ENCODE measurements at regions not wholly inside any gene's neighbourhood (a gene's known extent, or its start where the extent isn't known, plus 50 kb on each side); places are given as distances from the start of the nearest gene placed in this dataset.
"Not testable (repeated sequence)": the region's sequence is repeated elsewhere in the genome, so short reads cannot be mapped to it uniquely, and the experiment has no call there.

DNA sequence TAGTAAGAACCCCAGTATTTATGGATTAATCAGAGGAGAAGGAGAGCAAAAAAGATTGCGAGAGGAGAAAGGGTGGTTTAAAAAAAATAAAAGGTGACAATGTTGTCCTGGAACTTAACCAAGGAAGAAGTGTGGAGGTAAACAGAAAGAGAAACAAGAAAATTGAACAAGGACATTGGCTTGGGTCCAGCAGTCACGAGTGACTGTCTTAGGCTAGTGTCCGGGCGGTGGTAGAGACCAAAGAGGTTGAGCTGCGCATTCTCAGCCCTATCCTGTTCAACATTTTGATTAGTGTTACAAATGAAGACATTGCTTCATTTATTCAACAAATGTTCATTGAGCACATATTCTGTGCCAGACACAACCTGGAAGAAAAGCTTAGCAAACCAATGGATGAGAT lies 329.9 kb downstream of the FGFR2 start:
- ATAC-seq (no peak), DNase-seq (ENCODE audit: missing footprints) (no peak)
- intact Hi-C loops (cut with DNase I): no loop called here

DNA sequence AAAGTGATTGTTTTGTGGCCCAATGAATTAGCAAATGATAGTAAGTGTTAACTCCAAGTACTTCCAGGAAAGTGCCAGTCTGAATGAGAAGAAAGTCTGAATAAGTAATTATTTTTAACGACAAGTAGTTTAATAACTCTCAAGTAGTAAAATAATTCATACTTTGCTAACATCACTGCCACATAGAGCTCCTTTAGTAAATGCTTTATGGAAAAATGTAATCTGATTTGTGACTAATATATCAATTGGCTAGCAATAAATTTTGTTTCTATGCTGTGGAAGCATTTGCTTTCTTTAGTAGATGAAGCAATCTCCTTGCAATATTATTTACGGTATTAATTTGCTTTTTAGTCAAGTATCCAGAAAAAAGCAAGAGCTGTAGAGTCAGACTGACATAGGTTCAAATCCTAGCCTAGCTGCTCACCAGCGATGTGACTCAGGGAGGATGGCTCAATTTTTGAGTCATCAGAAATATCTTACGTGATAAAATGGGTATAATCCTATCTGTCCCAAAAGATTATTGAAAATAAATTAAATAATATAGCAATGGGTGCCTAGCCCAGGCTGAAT lies 329.3 kb downstream of the FGFR2 start:
- ATAC-seq: no peak
- no peak for DNase-seq (ENCODE audit: missing footprints)
- intact Hi-C loops (cut with DNase I): no loop called here

DNA sequence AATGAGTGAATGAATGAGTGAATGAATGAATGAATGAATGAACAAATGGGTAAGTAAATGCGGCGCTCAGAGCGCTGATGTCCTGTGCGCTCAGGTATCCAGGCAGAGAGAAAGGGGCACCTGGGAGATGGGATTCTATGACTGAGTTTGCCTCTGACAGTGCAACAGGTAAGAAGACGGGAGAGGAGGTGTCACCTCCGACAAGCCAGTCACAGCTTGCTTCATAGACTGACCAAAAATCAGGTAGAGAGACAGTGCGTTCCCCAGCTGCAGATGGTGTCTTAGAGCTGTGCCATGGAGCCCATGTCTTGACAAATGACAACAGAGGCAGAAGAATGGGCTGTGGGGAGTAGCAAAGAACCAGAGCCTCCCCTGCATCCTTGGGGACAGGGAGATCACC lies 327.3 kb downstream of the FGFR2 start:
- ATAC-seq: no peak
- intact Hi-C loops (cut with DNase I): no loop called here
- DNase-seq (ENCODE audit: missing footprints): no peak

DNA sequence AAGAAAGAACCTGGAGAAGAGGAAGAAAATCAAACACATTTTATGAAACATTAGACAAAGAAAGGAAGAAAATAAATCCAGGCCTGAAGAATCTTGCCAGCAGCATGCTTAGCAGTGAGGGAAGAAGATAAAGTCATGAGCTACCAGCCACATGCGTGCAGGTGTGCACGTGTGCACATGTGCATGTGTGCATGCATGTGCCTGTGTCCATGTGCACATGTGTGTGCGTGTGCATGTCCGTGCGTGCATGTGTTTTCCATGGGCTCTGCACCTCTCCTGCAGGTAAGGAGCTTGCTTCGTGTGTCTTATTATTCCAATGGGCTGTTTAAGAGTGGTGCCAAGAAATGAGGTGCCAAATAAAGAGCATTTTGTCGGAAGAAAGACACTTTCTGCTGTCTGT lies 322.2 kb downstream of the FGFR2 start:
- intact Hi-C loops (cut with DNase I): no loop called here
- ATAC-seq (no peak), DNase-seq (ENCODE audit: missing footprints) (no peak)

DNA sequence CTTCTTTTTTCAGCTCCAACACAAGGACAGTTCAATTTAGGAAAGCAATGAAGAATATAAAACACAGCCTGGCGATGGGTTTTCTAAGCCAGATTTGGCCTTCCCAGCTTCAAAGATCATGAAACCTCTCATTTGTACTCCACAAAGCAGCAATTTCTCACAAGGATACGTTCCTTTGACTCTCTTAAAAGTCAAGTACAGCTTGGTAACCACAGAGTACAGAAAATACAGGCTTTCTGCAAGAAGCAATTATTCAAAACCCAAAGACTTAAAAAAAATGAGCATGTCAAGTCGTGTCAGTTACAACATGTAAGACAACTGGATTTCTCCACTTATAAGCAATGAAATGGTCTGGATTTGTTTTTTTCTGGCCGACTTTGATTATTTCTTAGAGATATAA lies 321.4 kb downstream of the FGFR2 start:
- no peak for DNase-seq (ENCODE audit: missing footprints)

DNA sequence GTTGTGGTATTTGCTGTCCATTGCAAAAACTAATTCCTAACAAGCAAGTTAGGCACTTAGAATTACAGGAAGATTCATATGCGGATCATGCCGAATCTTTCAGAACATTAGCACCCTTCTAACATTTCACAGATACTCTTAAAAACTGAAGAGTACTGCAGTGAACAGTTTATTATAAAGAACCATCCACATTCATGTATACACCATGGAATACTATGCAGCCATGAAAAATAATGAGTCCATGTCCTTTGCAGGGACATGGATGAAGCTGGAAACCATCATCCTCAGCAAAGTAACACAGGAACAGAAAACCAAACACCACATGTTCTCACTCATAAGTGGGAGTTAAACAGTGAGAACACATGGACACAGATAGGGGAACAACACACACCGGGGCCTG lies 319.9 kb downstream of the FGFR2 start:
- DNase-seq (ENCODE audit: missing footprints); intact Hi-C loops (cut with DNase I); ATAC-seq: not testable (repeated sequence)

More for the DNA sequence above, 321.4 kb downstream of the FGFR2 start:
- no peak for ATAC-seq
- intact Hi-C loops (cut with DNase I): no loop called here

DNA sequence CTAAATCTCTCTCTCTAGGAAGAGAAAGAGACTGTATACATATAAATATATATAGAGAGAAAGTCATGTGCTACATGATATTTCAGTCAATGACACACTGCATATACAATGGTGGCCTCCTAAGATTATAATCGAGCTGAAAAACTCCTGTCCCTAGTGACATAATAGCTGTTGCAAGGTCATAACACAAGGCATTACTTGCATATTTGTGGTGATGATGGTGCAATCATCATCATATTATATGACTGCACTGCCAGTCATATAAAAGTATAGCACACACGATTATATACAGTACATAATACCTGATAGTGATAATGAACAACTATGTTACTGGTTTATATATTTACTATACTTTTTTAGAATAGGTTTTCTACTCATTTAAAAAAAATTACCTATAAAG lies 316.7 kb downstream of the FGFR2 start:
- DNase-seq (ENCODE audit: missing footprints): no peak
- intact Hi-C loops (cut with DNase I): no loop called here
- no peak for ATAC-seq

DNA sequence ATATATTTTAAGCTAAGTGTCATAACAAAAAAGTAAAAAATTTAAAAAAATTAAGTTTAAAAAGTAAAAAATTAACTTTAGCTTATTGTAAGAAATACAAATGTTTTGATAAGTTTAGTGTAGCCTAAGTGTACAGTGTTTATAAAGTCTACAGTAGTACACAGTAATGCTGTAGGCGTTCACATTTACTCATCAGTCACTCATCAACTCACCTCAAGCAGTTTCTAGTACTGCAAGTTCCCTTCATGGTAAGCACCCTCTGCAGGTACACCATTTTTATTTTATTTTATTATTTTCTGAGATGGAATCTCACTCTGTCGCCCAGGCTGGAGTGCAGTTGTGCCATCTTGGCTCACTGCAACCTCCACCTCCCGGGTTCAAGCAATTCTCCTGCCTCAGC lies 316.0 kb downstream of the FGFR2 start:
- no peak for ATAC-seq
- intact Hi-C loops (cut with DNase I): no loop called here
- no peak for DNase-seq (ENCODE audit: missing footprints)

DNA sequence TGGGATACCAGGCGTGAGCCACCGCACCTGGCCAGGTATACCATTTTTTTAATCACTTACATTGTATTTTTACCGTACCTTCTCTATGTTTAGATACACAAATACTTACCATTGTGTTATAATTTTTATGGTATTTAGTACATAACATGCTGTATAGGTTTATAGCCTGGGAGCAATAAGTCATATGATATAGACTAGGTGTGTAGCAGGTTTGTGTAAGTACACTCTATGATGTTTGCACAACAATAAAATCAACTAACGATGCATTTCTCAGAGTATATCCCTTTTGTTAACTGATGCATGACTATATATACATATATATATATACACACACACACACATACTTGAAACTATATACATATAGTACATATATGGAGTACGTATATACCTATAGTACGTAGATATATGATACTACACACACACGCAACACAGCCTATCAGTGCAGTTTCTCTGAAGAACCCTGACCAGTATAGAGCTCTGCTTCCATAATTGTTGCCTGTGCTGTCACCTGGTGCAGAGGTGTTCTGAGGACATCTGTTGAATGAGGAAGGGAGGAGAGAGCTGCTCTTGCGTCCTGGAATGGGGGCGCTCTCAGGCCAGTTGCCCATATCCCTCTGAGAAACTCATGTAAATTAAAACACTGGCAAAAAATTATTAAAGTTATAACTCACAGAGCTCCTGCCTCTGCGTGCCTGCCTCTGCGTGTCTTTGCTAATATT lies 315.3 kb downstream of the FGFR2 start:
- intact Hi-C loops (cut with DNase I): no loop called here
- DNase-seq (ENCODE audit: missing footprints) (no peak), ATAC-seq (no peak)

DNA sequence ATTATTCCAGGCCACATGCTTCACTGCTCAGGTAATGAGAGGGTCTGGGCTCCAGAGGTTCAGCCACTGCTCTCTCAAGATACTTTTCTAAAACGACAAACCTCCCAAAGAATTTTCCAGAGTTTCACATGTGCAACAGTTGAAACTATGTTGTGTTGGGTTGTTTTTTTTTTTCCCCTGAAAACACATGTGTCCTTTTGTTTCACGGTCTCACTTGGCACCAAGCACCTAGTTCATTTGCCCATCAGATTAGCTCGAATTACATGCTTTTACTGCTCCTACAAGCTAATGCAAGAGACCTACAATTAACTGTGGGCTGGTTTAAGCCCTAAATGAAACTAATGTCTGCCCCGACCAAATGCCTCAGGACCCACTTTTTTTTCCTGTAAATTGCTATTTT lies 313.3 kb downstream of the FGFR2 start:
- intact Hi-C loops (cut with DNase I): no loop called here
- ATAC-seq: no peak
- no peak for DNase-seq (ENCODE audit: missing footprints)

DNA sequence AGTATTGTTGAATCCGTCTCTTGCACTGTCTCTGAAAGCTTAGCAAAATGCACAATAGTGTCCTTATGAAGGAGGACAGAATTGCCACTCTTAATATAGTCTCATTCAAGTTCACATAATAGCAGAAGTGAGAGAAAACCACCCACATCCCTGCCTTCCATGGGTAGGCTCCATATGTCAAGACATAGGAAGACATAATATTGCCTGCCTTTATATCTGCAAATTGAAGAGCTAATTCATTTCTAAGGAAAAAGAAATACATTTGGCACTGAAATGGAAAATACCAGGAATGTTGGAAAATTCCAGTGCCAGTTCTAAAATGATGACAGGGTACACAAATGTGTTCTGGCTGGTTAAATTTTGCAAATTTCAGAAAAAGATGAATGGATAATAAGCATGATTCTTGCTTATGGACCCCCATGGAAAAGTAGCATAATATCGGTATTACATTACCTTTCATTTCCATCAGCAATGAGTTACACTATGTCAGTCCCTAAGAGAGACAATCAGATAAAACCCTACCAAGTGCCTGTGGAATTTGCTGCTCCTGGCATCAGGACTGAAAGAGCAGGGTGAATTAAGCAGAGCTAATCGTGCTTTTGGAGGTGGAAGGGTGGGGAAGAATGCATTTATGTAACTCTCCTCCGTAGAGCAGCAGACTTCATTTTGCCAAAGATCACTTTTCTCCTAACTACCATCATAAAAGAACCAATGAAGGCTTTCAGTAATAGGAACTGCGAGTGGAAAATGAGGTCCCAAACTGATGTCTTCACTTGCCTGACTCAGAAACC lies 312.6 kb downstream of the FGFR2 start:
- DNase-seq (ENCODE audit: missing footprints) (no peak), ATAC-seq (no peak)
- intact Hi-C loops (cut with DNase I): no loop called here

DNA sequence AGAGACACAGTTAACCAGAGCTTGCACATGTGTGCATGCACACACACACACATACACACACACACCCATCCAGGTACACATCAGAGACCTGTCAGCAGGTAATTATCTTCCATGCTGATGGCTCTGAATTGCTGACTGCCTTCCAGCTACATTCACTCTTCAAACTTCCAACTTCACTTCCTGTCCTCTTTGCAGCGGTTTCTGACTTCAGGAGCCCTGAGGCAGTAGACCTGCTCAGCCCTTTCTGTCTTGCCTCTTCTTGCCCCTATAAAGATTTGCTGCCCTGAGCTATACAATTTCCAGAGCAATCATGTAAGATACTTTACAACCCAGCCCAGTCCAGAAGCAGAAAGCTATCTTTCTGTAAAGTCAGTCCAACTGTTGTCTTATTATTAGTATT lies 310.2 kb downstream of the FGFR2 start:
- intact Hi-C loops (cut with DNase I): no loop called here
- DNase-seq (ENCODE audit: missing footprints) (no peak), ATAC-seq (no peak)

DNA sequence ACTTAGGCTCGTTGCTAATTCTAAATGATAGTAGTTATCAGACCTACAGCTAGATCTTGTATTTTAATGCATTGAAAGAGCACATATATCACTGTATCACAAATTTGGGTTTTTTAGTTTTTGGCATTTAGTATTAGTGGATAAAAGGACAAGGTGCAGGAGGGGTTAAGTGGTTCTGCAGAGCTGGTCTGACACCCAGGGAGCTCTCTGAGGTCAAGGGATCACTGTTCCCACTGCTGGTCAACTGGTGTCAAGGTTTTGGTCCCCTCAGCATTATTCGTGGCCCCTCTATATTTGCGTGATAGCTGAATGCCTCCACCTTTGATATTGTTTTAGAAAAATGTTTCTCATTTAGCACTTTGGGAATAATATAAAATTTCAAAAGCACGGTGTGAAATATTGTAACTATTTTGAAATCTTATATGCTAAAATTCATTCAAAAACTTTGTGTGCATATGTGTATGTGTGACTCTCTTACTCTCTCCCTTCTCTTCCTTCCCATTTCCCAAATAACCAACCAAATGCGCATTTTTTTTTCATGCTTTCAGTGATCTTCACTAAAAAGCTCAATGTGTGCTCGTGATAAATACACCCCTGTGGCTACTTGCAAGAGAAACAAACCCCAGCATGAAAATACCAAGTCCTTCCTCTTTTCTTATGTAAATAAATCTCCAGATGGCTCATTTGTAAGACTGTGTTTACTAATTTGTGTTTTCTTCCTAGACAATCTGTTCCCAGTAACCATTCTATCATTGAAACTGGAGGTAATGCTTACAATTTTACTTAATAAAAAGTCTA lies 309.2 kb downstream of the FGFR2 start:
- no peak for DNase-seq (ENCODE audit: missing footprints)
- intact Hi-C loops (cut with DNase I): no loop called here
- no peak for ATAC-seq

DNA sequence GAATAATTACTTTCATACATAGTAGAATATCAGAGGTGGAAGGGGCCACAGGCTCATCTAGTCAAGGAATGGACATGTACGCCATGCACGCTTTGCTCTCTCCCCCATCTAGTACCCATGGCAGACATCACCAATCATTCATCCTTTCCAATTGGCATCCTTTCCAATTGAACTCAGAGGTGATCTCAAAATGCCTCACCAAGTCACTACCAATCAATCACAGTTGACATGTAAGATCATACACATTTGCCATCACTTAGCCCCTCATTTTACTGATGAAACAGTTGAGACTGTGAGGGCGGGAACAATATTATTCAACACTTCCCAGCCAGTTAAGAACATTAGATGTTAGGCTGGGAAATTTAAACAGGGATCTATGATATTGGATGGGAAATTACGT lies 308.4 kb downstream of the FGFR2 start:
- DNase-seq (ENCODE audit: missing footprints) (no peak), ATAC-seq (no peak)
- intact Hi-C loops (cut with DNase I): no loop called here

DNA sequence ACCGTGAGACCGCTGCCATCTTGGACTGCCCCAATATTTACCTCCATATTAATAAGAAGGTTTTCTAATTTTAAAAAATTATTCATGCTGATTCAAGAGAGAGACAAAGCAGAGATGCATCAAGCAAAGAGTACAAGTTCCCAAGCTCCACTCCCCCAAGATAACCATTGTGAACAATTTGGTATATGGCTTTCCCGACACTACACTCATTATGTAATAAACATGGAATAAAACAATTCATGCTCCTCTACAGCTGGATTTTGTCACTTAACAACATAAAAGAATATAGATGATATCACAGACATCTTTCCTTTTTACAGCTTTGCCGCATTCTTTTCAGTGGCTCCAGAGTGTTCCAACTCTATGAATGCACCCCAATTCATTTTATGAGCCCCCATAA lies 307.6 kb downstream of the FGFR2 start:
- DNase-seq (ENCODE audit: missing footprints): no peak
- ATAC-seq: no peak
- intact Hi-C loops (cut with DNase I): no loop called here

DNA sequence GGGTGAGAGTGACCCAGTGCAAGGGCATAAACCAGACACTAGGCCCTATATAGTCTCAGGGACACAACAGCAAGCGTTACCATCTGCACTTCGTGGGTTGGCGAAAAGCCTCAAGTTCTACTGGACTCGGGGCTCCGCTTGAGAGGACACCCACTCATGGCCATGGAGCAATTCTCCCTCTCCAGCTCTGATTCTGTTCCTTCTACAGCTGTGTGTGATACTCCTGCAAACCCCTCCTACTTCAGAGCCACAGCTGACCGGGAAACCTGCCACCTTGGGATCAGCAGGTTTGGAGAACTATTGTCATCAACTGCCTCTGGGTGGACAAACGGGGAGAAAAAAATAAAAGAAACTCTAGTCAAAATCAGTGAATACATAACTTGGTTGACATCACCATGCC lies 306.9 kb downstream of the FGFR2 start:
- DNase-seq (ENCODE audit: missing footprints) (no peak), ATAC-seq (no peak)
- intact Hi-C loops (cut with DNase I): no loop called here

DNA sequence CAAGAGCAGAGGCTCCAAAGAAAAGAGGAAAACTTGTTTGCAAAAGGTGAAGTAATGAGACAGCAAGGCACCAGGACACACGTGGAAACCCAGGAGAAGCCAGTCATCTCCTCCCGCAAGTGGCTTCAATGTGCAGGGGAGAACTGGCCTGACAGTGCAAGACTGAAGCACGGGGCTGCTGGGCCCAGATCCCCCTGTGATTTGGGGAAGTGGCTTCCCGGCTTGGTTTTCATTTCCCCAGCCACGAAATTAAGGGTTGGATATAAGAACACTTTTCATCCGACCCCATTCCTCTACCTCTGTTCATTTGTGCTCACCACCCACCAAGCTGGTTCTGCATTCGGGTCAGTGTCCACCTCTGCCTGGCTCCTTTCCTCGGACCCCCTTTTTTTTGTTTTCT lies 306.4 kb downstream of the FGFR2 start:
- intact Hi-C loops (cut with DNase I): no loop called here
- no peak for DNase-seq (ENCODE audit: missing footprints)
- ATAC-seq: no peak

DNA sequence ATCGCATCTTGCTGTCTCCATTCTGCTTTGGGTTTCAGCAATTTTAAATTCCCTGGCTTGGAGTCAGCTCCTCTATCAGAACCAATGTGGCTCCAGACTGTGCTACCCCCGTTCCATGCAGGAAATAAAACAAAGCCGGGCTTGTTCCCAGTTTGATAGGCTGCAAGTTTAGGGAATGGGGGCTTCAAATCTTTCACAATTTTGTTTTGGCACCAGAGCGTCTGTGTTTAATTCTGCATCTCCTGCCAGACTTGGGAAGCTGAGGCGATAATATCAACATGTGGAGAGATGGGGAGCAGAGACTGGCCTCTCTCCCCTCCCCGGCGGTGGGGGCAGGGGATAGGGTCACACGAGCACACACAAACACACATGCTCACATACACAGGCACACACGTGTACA lies 305.9 kb downstream of the FGFR2 start:
- no peak for DNase-seq (ENCODE audit: missing footprints)
- intact Hi-C loops (cut with DNase I): no loop called here
- ATAC-seq: no peak

DNA sequence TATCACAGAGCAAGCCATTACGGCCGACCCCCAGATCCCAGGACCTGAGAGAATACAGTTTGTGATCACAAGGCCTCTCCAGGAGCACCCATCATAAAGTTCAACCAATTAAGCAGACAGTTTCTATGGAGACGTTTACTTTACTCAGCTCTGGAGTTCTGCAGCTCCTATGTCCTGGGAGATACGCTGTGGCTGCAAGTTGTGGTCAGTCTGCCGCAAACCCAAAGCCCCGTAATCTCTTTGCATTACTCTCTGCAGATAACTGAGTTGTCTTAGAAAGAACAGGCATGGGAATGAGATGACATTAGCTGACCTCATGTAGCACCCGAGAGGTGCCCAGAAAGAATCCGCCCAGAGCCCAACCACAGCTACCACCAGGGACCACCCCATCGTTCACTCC lies 305.1 kb downstream of the FGFR2 start:
- DNase-seq (ENCODE audit: missing footprints) (no peak), ATAC-seq (no peak)
- intact Hi-C loops (cut with DNase I): no loop called here

DNA sequence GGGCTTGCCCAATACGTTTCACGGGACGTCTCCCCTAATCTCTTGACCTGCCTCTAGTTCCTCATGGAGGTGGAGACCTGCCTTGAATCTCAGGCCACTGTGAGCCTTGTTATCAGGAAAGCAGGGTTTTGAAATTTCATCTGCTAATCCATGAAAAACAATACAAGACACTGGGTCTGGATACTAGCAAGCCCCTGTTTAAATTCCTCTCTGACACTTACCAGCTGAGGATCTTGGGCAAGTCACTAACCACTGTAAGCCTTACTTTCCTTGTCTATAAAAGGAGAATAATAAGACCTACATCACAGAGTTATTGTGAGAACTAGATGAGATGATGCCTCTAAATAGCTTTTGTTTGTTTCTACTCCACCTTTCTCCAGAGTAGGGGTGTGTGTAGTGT lies 303.6 kb downstream of the FGFR2 start:
- DNase-seq (ENCODE audit: missing footprints): no peak
- no peak for ATAC-seq
- intact Hi-C loops (cut with DNase I): no loop called here

Measured in Right ventricle myocardium inferior (tissue), 1 donor.